H1 (cell line): ENCODE measurements at regions not wholly inside any gene's neighbourhood (a gene's known extent, or its start where the extent isn't known, plus 50 kb on each side); places are given as distances from the start of the nearest gene placed in this dataset.

Experiments used
- CTCF ChIA-PET: fragments of 300-600 bp; sonication (Branson Sonifier 250); formaldehyde crosslinking; loops from one replicate; lab custom pipeline; 2021; ENCODE audit not compliant: partially characterized antibody; lab: Charles Lee
- POLR2A ChIA-PET: fragments of 300-600 bp; sonication (Branson Sonifier 250); formaldehyde crosslinking; loops from one replicate; lab custom pipeline; 2021; ENCODE audit warnings: inconsistent platforms; ENCODE audit not compliant: partially characterized antibody; lab: Charles Lee
- DNase-seq, 2 experiments: peaks; one replicate each; pipeline versions ENCODE4 v3.0.0 to v3.0.0-alpha.2; 2010 to 2022; ENCODE audit warnings: low spot score in 2 of 2, low read depth in 1 of 2, mixed read lengths in 1 of 2
- FAIRE-seq: peaks from 2 replicates; lab custom pipeline; 2011; peaks lifted over from hg19 to GRCh38; lab: Jason Lieb, UNC
- H2AFZ ChIP-seq: 2 replicates; pipeline ENCODE4 v1.8.1; 2012; ENCODE audit warnings: low read length, inconsistent platforms
- H2AK5ac ChIP-seq: 2 replicates; pipeline ENCODE4 v1.6.1; 2013; ENCODE audit warnings: low read depth, low read length
- H2BK120ac ChIP-seq: replicated peaks from 2 replicates; pipeline ENCODE3; 2013; ENCODE audit warnings: low read depth, low read length, inconsistent platforms
- H2BK12ac ChIP-seq: 2 replicates; pipeline ENCODE4 v1.6.1; 2013; ENCODE audit warnings: low read depth, low read length
- H2BK15ac ChIP-seq: 2 replicates; pipeline ENCODE4 v1.6.1; 2013; ENCODE audit warnings: low read length
- H2BK20ac ChIP-seq: 2 replicates; pipeline ENCODE4 v1.6.1; 2013; ENCODE audit warnings: low read length
- H2BK5ac ChIP-seq: 2 replicates; pipeline ENCODE4 v1.6.1; 2013; ENCODE audit warnings: low read depth, low read length
- H3K14ac ChIP-seq: 2 replicates; pipeline ENCODE4 v1.6.1; 2013; ENCODE audit warnings: inconsistent platforms; ENCODE audit not compliant: insufficient read length
- H3K18ac ChIP-seq: 2 replicates; pipeline ENCODE4 v1.6.1; 2013; ENCODE audit warnings: low read length; ENCODE audit errors: extremely low read depth
- H3K23ac ChIP-seq: 2 replicates; pipeline ENCODE4 v1.6.1; 2013; ENCODE audit warnings: inconsistent platforms; ENCODE audit not compliant: insufficient read length
- H3K23me2 ChIP-seq: 2 replicates; pipeline ENCODE4 v1.6.1; 2013; ENCODE audit warnings: low read depth, low read length
- H3K27ac ChIP-seq: 2 replicates; pipeline ENCODE4 v1.6.1; 2011; ENCODE audit warnings: low read depth, low read length, inconsistent platforms
- H3K27me3 ChIP-seq, 4 experiments: replicated peaks in 1 of 4; 1 replicate in 1 of 4; 2 replicates in 3 of 4; pipeline versions ENCODE4 v1.6.1 to v1.8.1; 2011 to 2013; ENCODE audit warnings: low read length in 3 of 4, mild to moderate bottlenecking in 3 of 4, inconsistent platforms in 2 of 4, mixed read lengths in 2 of 4, moderate library complexity in 1 of 4; ENCODE audit not compliant: control insufficient read depth in 3 of 4, insufficient read depth in 3 of 4; ENCODE audit errors: extremely low read depth in 1 of 4
- H3K36me3 ChIP-seq, 4 experiments: 2 replicates each; pipeline versions ENCODE4 v1.6.1 to v1.8.1; 2011 to 2013; ENCODE audit warnings: mild to moderate bottlenecking in 4 of 4, low read length in 3 of 4, moderate library complexity in 2 of 4, control low read depth in 1 of 4, inconsistent platforms in 1 of 4; ENCODE audit not compliant: insufficient read depth in 4 of 4, control insufficient read depth in 2 of 4
- H3K4ac ChIP-seq: replicated peaks from 2 replicates; pipeline ENCODE3; 2013; ENCODE audit warnings: low read length, low read depth, mixed read lengths, inconsistent platforms; ENCODE audit not compliant: insufficient read length
- H3K4me1 ChIP-seq, 4 experiments: replicated peaks in 1 of 4; 1 replicate in 1 of 4; 2 replicates in 3 of 4; pipeline versions ENCODE4 v1.6.1 to v1.8.1; 2011 to 2013; ENCODE audit warnings: low read length in 3 of 4, inconsistent platforms in 2 of 4, mixed read lengths in 1 of 4; ENCODE audit not compliant: insufficient read depth in 4 of 4, control insufficient read depth in 3 of 4
- H3K4me2 ChIP-seq, 2 experiments: 2 replicates each; pipeline versions ENCODE4 v1.6.1 to v1.8.1; 2011 to 2013; ENCODE audit warnings: low read depth in 2 of 2, low read length in 2 of 2, control low read depth in 1 of 2, inconsistent platforms in 1 of 2, mild to moderate bottlenecking in 1 of 2; ENCODE audit not compliant: insufficient read depth in 1 of 2
- H3K4me3 ChIP-seq, 4 experiments: fragments of 200-600, 300-600 bp in 1 of 4; sonication (generic), shearing (Covaris generic), sonication (Bioruptor Twin) in 1 of 4; 2 replicates each; pipeline versions ENCODE4 v1.5.1 to v1.8.1; 2011 to 2016; ENCODE audit warnings: low read length in 4 of 4, low read depth in 3 of 4, control low read depth in 2 of 4, inconsistent platforms in 2 of 4, mild to moderate bottlenecking in 2 of 4, mixed read lengths in 1 of 4, moderate library complexity in 1 of 4; ENCODE audit not compliant: insufficient read depth in 2 of 4; ENCODE audit errors: extremely low read depth in 1 of 4
- H3K56ac ChIP-seq: replicated peaks from 2 replicates; pipeline ENCODE3; 2013; ENCODE audit warnings: low read depth, mild to moderate bottlenecking, mixed read lengths, low read length, inconsistent platforms; ENCODE audit not compliant: insufficient read length
- H3K79me1 ChIP-seq: 2 replicates; pipeline ENCODE4 v1.6.1; 2013; ENCODE audit warnings: low read depth, low read length, control low read depth
- H3K79me2 ChIP-seq, 2 experiments: 2 replicates each; pipeline versions ENCODE4 v1.6.1 to v1.8.1; 2012 to 2013; ENCODE audit warnings: low read length in 2 of 2, mild to moderate bottlenecking in 2 of 2, inconsistent platforms in 1 of 2; ENCODE audit not compliant: insufficient read depth in 2 of 2, control insufficient read depth in 1 of 2
- H3K9ac ChIP-seq, 4 experiments: replicated peaks in 1 of 4; 1 replicate in 1 of 4; 2 replicates in 3 of 4; pipeline versions ENCODE4 v1.6.1 to v1.8.1; 2011 to 2013; ENCODE audit warnings: low read depth in 3 of 4, low read length in 3 of 4, control low read depth in 2 of 4, mild to moderate bottlenecking in 2 of 4, moderate library complexity in 2 of 4, inconsistent platforms in 1 of 4; ENCODE audit errors: extremely low read depth in 1 of 4
- H3K9me3 ChIP-seq, 2 experiments: 2 replicates each; pipeline versions ENCODE4 v1.6.1 to v1.8.1; 2012 to 2013; ENCODE audit warnings: mild to moderate bottlenecking in 2 of 2, moderate library complexity in 2 of 2, control low read depth in 1 of 2, inconsistent platforms in 1 of 2, low read depth in 1 of 2, low read length in 1 of 2, mixed read lengths in 1 of 2; ENCODE audit not compliant: insufficient read depth in 2 of 2
- H4K20me1 ChIP-seq, 2 experiments: replicated peaks in 1 of 2; 2 replicates each; pipeline versions ENCODE3 to v1.8.1; 2011 to 2013; ENCODE audit warnings: inconsistent platforms in 2 of 2, low read length in 2 of 2, mild to moderate bottlenecking in 1 of 2; ENCODE audit not compliant: insufficient read depth in 2 of 2, control insufficient read depth in 1 of 2
- H4K5ac ChIP-seq: 2 replicates; pipeline ENCODE4 v1.6.1; 2013; ENCODE audit warnings: low read length, low read depth, mixed read lengths, inconsistent platforms; ENCODE audit not compliant: insufficient read length
- H4K8ac ChIP-seq: 2 replicates; pipeline ENCODE4 v1.8.0; 2013; ENCODE audit warnings: mild to moderate bottlenecking, moderate library complexity, low read length, inconsistent platforms; ENCODE audit not compliant: insufficient read depth; ENCODE audit errors: extremely low read depth
- H4K91ac ChIP-seq: replicated peaks from 2 replicates; pipeline ENCODE3; 2013; ENCODE audit warnings: low read length, mixed read lengths, inconsistent platforms; ENCODE audit not compliant: insufficient read length
- ASH2L ChIP-seq: fragments of 200-600, 300-600 bp; sonication (generic); IDR thresholded peaks from one replicate; pipeline ENCODE4 v1.7.1; 2017; ENCODE audit warnings: low read length
- CBX8 ChIP-seq: fragments of 300-800, 300-1000 bp; sonication (generic); IDR thresholded peaks from 2 replicates; pipeline ENCODE4 v1.7.1; 2016; ENCODE audit warnings: low read depth, low read length, borderline replicate concordance
- HDAC6 ChIP-seq: IDR thresholded peaks from one replicate; pipeline ENCODE4 v1.7.1; 2012; ENCODE audit warnings: low read depth, mild to moderate bottlenecking, inconsistent platforms, low read length, moderate library complexity
- JUND ChIP-seq: IDR thresholded peaks from 2 replicates; pipeline ENCODE4 v1.6.1; 2011; ENCODE audit warnings: mild to moderate bottlenecking, improper control_type of control experiment, low read length
- KDM5A ChIP-seq: fragments of 200-600 bp; IDR thresholded peaks from 2 replicates; pipeline ENCODE4 v1.7.1; 2012; ENCODE audit warnings: mild to moderate bottlenecking, low read length, inconsistent platforms, mixed read lengths
- NRF1 ChIP-seq: IDR thresholded peaks from 2 replicates; pipeline ENCODE4 v1.6.1; 2011; ENCODE audit warnings: mild to moderate bottlenecking, low read depth, low read length, improper control_type of control experiment
- PHF8 ChIP-seq: fragments of 200-600 bp; sonication (generic); conservative IDR thresholded peaks from 2 replicates; pipeline ENCODE4 v1.7.1; 2012; ENCODE audit warnings: low read depth, mild to moderate bottlenecking, inconsistent platforms, low read length, moderate library complexity
- POLR2AphosphoS5 ChIP-seq: IDR thresholded peaks from 2 replicates; pipeline ENCODE4 v1.6.1; 2011; ENCODE audit warnings: low read depth, low read length
- SAP30 ChIP-seq: fragments of 300-600 bp; sonication (generic); IDR thresholded peaks from 2 replicates; pipeline ENCODE4 v1.7.1; 2012; ENCODE audit warnings: low read length, moderate library complexity, mild to moderate bottlenecking, inconsistent platforms; ENCODE audit not compliant: insufficient read depth, insufficient replicate concordance
- SIRT6 ChIP-seq: IDR thresholded peaks from one replicate; pipeline ENCODE4 v1.7.1; 2012; ENCODE audit warnings: low read length, inconsistent platforms
- SP4 ChIP-seq: IDR thresholded peaks from 2 replicates; pipeline ENCODE4 v1.6.1; 2012; ENCODE audit warnings: low read length, inconsistent platforms
- TBP ChIP-seq: IDR thresholded peaks from 2 replicates; pipeline ENCODE4 v1.6.1; 2011; ENCODE audit warnings: low read depth, low read length, improper control_type of control experiment
- TCF12 ChIP-seq: IDR thresholded peaks from 2 replicates; pipeline ENCODE4 v1.6.1; 2011; ENCODE audit warnings: low read depth, mild to moderate bottlenecking, low read length
- WGBS, 2 experiments: shearing (Covaris generic) in 1 of 2; methylation state at CpG; one replicate each; pipeline versions ENCODE4 v1.1.6 to v1.1.7; 2013 to 2015; ENCODE audit warnings: low lambda C conversion rate in 2 of 2, mixed read lengths in 2 of 2, inconsistent platforms in 1 of 2, low coverage in 1 of 2, missing lambda C conversion rate in 1 of 2; ENCODE audit not compliant: insufficient replicate concordance in 2 of 2, insufficient coverage in 1 of 2, insufficient read length in 1 of 2; ENCODE audit errors: extremely low coverage in 1 of 2, missing lambda C conversion rate in 1 of 2; 5-methylcytosine and 5-hydroxymethylcytosine counted together
- TF ChIP-seq, protein P1 (sequence below): IDR thresholded peaks from 2 replicates; pipeline ENCODE4 v1.6.1; 2012; ENCODE audit warnings: inconsistent platforms
- TF ChIP-seq, protein P2 (sequence below): IDR thresholded peaks from 2 replicates; pipeline ENCODE4 v1.6.1; 2011; ENCODE audit warnings: low read depth, mild to moderate bottlenecking, low read length; ENCODE audit not compliant: insufficient read depth

DNA sequence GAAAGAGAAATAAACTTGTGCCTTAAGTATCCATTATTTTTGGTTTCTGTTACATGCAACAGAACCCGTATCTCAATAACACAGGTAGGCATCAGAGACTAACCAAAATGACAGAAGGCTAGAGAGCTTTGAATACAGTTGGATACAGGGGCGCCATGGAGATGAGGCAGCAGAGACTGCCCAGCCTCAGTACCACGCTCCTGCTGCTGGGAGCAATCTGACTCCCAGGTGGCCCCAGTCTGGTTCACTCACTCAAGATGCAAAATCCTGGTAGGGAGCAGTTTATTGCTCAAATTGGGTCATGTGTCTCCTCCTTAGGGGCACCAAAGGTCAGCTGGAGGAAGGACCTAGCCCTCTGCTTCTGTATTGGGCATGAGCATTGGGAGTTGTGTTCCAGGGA lies 218.9 kb downstream of the USP22 start:
- Histone ChIP-seq H4K91ac (no peak overlapping the region), H2AFZ (0 out of 2 replicates have a peak overlapping the region, but pooled peaks have one; percentile 33), H3K4me2 (no peak overlapping the region), H2AK5ac (no peak overlapping the region), H3K4me1 (no peaks in the 10 kb centered on the region), H3K18ac (no peak overlapping the region), H3K79me1 (no peaks in the 10 kb centered on the region), H2BK20ac (no peak overlapping the region), H3K23ac (no peak overlapping the region), H3K56ac (no peak overlapping the region), H3K27ac (no peak overlapping the region), H4K20me1 (no peaks in the 10 kb centered on the region), H3K9ac (no peak overlapping the region), H3K14ac (no peak overlapping the region), H3K27me3 (no peaks in the 10 kb centered on the region), H4K5ac (no peak overlapping the region), H3K9me3 (no peaks in the 10 kb centered on the region), H2BK12ac (no peak overlapping the region), H2BK120ac (no peak overlapping the region), H3K4me3 (no peak overlapping the region), H2BK15ac (no peak overlapping the region), H3K23me2 (no peaks in the 10 kb centered on the region), H3K36me3 (no peaks in the 10 kb centered on the region), H3K4ac (no peak overlapping the region), H4K8ac (no peak overlapping the region), H2BK5ac (no peak overlapping the region), H3K79me2 (no peaks in the 10 kb centered on the region)
- ChIA-PET POLR2A (interaction anchor here (1.4 kb wide), 1 partner anchor 44 kb away, joined by 4 read pairs; no protein-coding TSS in a partner anchor), CTCF (interaction anchor here (1.6 kb wide), 1 partner anchor 11 kb away, joined by 6 read pairs; no protein-coding TSS in a partner anchor)
- DNase-seq (no peak), FAIRE-seq (no peak)
- 81% methylated on average over 3 of the region's 3 CpGs; no CpG with 5 or more reads in 1 of the 2 experiments for WGBS, 2 experiments
- TF ChIP-seq POLR2AphosphoS5 (no peak), TCF12 (no peak), SIRT6 (no peak), HDAC6 (no peak), ASH2L (no peak), SP4 (no peak), KDM5A (no peak), CBX8 (no peak), JUND (no peak), NRF1 (no peak), PHF8 (no peak), SAP30 (no peak), TBP (no peak)
- TF ChIP-seq, protein P1, sequence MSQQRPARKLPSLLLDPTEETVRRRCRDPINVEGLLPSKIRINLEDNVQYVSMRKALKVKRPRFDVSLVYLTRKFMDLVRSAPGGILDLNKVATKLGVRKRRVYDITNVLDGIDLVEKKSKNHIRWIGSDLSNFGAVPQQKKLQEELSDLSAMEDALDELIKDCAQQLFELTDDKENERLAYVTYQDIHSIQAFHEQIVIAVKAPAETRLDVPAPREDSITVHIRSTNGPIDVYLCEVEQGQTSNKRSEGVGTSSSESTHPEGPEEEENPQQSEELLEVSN, result no peak
- TF ChIP-seq, protein P2, sequence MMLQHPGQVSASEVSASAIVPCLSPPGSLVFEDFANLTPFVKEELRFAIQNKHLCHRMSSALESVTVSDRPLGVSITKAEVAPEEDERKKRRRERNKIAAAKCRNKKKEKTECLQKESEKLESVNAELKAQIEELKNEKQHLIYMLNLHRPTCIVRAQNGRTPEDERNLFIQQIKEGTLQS, result no peak
